Skeletal muscle tissue (tissue), 3 donors: ENCODE measurements at regions not wholly inside any gene's neighbourhood (a gene's known extent, or its start where the extent isn't known, plus 50 kb on each side); places are given as distances from the start of the nearest gene placed in this dataset.

ENCODE experiments used
- H3K27ac ChIP-seq: one replicate; pipeline ENCODE4 v1.7.0; 2013; ENCODE audit warnings: mild to moderate bottlenecking, low read depth, low read length, inconsistent platforms
- H3K27me3 ChIP-seq, 3 donors: one replicate each; pipeline ENCODE4 v1.7.0; 2013; ENCODE audit warnings: low read length in 3 of 3; ENCODE audit not compliant: control insufficient read depth in 3 of 3, insufficient read depth in 3 of 3
- H3K36me3 ChIP-seq, 3 donors: one replicate each; pipeline ENCODE4 v1.7.0; 2013; ENCODE audit warnings: low read length in 3 of 3; ENCODE audit not compliant: control insufficient read depth in 3 of 3, insufficient read depth in 3 of 3
- H3K4me1 ChIP-seq, 3 donors: one replicate each; pipeline ENCODE4 v1.7.0; 2013; ENCODE audit warnings: low read length in 3 of 3, mild to moderate bottlenecking in 3 of 3; ENCODE audit not compliant: control insufficient read depth in 3 of 3, insufficient read depth in 3 of 3
- H3K4me3 ChIP-seq, 3 donors: one replicate each; pipeline ENCODE4 v1.7.0; 2013; ENCODE audit warnings: low read length in 3 of 3
- H3K9ac ChIP-seq, 3 donors: one replicate each; pipeline ENCODE4 v1.7.0; 2013; ENCODE audit warnings: low read length in 3 of 3, mild to moderate bottlenecking in 3 of 3, moderate library complexity in 2 of 3, low read depth in 1 of 3
- H3K9me3 ChIP-seq, 3 donors: one replicate each; pipeline ENCODE4 v1.7.0; 2013; ENCODE audit warnings: low read length in 3 of 3; ENCODE audit not compliant: control insufficient read depth in 3 of 3
- donor health status: Osteomylitis.

DNA sequence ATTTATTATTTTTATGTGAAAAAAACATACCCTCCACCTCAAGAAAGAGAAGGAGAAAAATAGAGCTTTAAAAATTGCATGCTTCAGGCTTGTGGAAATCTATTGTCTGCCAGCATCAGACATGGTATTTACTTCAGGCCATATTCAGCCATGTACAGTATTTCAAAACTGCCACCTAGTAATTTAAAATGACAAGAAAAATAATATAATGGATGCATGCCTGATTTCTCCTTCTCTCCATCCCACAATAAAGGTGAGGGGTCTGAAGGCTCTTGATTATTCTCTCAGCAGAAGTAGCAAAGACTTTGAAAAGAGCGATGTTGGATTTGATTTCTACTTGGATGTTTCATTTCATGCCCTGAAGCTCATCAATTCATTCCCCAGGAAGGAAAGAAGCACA, 250.7 kb downstream of the TBC1D4 start:
- Histone ChIP-seq H3K9ac (no peak overlapping the region), H3K36me3 (no peaks in the 10 kb centered on the region), H3K4me3 (no peak overlapping the region), H3K9me3 (no peaks in the 10 kb centered on the region), H3K27ac (no peak overlapping the region), H3K27me3 (no peaks in the 10 kb centered on the region), H3K4me1 (peaks cover 0 to 9% (median 0%) of the 10 kb centered on the region in 3 donors)

DNA sequence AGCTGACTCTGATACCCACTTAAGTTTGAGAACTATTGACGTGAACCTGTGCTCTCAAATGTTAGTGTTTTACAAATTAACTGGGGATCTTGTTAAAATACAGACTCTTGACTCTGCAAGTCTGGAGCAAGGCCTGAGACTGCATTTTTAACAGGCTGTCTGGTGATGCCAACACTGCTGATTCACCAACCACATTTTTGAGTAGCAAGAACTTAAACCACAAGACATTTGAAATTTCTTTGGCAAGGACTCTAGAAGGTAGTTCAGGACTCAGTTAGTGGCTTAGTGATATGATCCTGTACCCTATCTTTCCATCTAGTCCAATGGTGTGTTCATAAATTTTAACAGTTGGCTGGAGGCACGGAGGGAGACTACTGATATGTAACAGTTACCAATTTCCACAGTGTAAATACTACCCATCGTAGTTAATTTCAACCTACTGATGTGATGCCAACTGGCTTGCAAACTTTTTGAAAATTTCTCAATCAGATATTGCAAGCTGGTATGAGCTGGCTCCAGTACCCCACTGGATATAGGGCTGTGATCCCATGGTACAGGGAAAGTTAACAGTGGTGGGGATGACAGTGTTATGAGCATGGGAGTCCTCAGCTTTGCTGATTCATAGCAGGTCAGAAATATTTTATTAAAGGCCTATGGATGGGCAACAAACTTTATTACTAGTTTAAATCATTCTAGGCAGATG, 255.1 kb downstream of the TBC1D4 start:
- Histone ChIP-seq H3K9me3 (no peaks in the 10 kb centered on the region), H3K4me1 (peaks cover 0 to 9% (median 0%) of the 10 kb centered on the region in 3 donors), H3K4me3 (no peak overlapping the region), H3K36me3 (no peaks in the 10 kb centered on the region), H3K27ac (no peak overlapping the region), H3K9ac (no peak overlapping the region), H3K27me3 (no peaks in the 10 kb centered on the region)

DNA sequence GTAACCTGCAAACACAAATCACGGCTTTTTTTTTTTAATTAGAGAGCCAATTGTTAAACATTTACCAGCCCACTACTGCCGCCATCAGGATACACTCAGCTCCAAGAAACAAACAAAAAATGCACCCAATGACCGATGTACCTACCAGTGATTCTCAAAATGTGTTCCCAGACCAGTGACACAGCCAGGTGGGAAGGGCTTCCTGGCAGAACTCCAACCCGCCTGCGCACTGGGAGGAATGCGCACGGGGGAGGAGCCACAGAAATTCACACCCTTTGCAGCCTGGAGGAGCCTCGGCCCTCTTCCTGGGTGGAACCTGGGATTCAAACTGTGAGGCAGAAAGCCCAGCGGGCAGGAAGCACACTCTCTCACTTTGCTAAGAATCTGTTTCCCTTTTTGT, 255.9 kb downstream of the TBC1D4 start:
- no peaks in the 10 kb centered on the region for H3K36me3 ChIP-seq
- peaks cover 0 to 9% (median 0%) of the 10 kb centered on the region in 3 donors for H3K4me1 ChIP-seq
- no peak overlapping the region for H3K4me3 ChIP-seq
- H3K9ac ChIP-seq: no peak overlapping the region
- H3K27ac ChIP-seq: no peak overlapping the region
- H3K9me3 ChIP-seq: no peaks in the 10 kb centered on the region
- no peaks in the 10 kb centered on the region for H3K27me3 ChIP-seq

DNA sequence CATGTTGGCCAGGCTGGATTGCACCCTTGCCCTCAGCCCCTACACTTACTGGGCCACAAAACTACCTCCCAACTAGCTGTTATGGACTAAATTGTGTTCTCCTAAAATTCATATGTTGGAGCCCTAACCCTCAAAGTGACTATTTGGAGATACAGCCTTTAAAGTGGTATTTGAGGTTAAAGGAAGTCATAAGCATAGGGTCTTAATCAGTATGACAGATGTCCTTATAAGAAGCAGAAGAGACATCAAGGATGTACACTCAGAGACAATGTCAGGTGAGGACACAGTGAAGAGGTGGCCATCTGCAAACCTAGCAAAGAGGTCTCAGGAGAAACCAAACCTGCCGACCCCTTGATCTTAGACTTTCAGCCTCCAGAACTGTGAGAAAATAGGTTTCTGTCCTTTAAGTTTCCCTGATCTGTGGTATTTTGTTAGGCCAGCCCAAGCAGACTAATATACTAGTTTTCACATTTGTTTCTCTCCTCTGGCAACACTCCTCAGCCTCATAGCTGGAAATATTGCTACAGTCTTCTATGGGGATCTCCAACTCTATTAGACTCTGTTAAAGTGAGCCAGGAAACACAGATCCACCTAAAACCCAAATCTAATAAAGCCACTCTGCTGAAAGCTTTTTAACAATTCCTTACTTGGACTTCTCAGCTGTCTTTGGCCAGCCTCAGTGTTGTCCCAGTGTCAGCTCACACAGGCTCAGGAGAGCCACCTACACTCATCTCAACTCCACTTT, 256.5 kb downstream of the TBC1D4 start:
- no peak overlapping the region for H3K27ac ChIP-seq
- H3K36me3 ChIP-seq: no peaks in the 10 kb centered on the region
- H3K9me3 ChIP-seq: no peaks in the 10 kb centered on the region
- H3K4me1 ChIP-seq: peaks cover 0 to 9% (median 0%) of the 10 kb centered on the region in 3 donors
- no peaks in the 10 kb centered on the region for H3K27me3 ChIP-seq
- no peak overlapping the region for H3K4me3 ChIP-seq
- H3K9ac ChIP-seq: no peak overlapping the region

DNA sequence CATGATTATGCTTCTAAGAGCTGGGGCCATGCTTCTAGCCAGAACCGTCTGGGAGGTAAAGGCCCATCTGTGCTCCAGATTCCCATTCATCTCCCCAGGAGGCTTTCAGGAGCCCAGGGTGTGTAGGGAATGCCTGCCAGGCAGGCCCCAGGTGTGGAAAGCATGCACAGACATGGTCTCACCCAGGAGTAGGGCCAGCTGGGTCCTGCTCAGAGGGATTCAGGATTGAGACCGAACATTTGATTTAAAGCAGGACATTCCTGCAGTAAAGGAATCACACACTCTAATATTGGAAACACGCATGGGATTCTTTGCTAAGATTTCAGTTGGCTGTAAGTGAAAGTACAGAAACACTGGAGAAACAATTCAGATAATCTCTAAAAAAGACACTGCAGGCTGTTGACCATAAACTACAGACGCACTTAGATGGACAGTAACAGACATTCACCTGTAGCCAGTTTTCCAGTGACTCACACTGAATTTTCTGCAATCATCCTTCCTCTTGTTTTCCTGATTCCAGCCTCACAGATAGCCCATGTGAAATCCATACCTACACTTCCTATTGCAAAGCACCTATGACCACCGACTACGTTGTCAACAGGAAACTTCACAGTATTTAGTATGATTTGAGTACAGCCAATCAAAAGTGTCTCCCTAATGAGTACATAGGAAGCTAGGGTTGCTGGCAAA, 257.8 kb downstream of the TBC1D4 start:
- no peak overlapping the region for H3K4me3 ChIP-seq
- no peaks in the 10 kb centered on the region for H3K36me3 ChIP-seq
- peaks cover 0 to 5% (median 0%) of the 10 kb centered on the region in 3 donors for H3K27me3 ChIP-seq
- H3K4me1 ChIP-seq: peaks cover 0 to 9% (median 3%) of the 10 kb centered on the region in 3 donors
- no peak overlapping the region for H3K9ac ChIP-seq
- H3K27ac ChIP-seq: no peak overlapping the region
- H3K9me3 ChIP-seq: no peaks in the 10 kb centered on the region

DNA sequence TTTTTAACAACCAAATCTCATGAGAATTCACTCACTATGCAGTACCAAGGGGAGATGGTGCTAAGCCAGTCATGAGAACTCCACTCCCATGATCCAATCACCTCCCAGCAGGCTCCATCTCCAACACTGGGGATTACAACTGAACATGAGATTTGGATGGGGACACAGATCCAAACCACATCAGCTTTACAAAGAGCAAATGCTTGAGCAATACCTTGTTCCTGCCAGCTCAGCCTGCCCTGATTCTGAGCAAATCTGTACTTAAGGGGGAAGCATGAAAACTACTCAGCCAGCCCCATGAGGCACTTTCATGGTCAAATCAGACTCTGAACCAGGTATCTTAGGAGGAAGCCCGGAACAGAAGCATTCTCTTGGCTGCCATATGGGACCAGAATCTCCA, 259.9 kb downstream of the TBC1D4 start:
- no peak overlapping the region for H3K4me3 ChIP-seq
- H3K36me3 ChIP-seq: no peaks in the 10 kb centered on the region
- no peak overlapping the region for H3K27ac ChIP-seq
- H3K9ac ChIP-seq: no peak overlapping the region
- H3K27me3 ChIP-seq: peaks cover 0 to 5% (median 0%) of the 10 kb centered on the region in 3 donors
- peaks cover 0 to 3% (median 2%) of the 10 kb centered on the region in 3 donors for H3K4me1 ChIP-seq
- H3K9me3 ChIP-seq: no peaks in the 10 kb centered on the region

DNA sequence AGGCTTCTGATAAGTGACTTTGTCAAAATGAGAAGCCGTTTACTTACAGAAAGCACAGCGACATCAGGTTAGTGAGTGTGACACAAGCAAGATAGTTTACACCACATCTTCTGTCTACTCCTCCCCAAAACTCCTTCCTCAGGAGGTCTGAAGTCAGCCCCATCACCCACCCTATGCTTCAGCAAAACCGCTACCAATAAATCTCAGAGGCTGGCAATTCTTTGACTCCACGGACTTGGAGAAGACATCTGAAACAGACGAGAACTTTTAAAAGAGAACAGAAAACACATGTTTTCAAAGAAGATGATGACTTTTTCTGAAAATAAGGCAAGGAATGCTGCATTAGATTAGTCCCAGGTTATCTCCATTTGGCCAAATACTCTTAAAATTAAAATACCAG, 261.1 kb downstream of the TBC1D4 start:
- Histone ChIP-seq H3K9me3 (no peaks in the 10 kb centered on the region), H3K4me3 (no peak overlapping the region)

DNA sequence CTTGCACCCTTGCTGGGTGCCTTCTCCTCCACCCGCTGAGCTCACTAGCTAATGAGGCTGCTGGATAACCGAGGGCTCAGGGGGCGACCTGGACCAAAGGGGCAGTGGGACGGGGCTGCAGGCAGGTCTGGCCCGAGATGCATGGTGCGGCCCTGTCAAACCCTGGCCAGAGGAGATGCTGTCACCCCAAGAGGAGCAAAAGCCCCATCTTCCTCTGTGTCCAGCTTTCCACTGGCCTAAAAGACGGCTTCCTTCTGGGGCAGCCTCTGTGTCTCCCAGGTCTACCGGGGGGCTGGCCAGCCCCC, 261.8 kb downstream of the TBC1D4 start:
- Histone ChIP-seq H3K27ac (no peak overlapping the region), H3K9me3 (no peaks in the 10 kb centered on the region), H3K4me3 (no peak overlapping the region), H3K4me1 (peaks cover 0 to 3% (median 2%) of the 10 kb centered on the region in 3 donors), H3K36me3 (no peaks in the 10 kb centered on the region), H3K27me3 (peaks cover 0 to 5% (median 0%) of the 10 kb centered on the region in 3 donors), H3K9ac (no peak overlapping the region)

More for the DNA sequence above, 261.1 kb downstream of the TBC1D4 start:
- H3K4me1 ChIP-seq: peaks cover 0 to 3% (median 2%) of the 10 kb centered on the region in 3 donors
- no peaks in the 10 kb centered on the region for H3K36me3 ChIP-seq
- no peak overlapping the region for H3K9ac ChIP-seq
- H3K27ac ChIP-seq: no peak overlapping the region
- H3K27me3 ChIP-seq: peaks cover 0 to 5% (median 0%) of the 10 kb centered on the region in 3 donors

DNA sequence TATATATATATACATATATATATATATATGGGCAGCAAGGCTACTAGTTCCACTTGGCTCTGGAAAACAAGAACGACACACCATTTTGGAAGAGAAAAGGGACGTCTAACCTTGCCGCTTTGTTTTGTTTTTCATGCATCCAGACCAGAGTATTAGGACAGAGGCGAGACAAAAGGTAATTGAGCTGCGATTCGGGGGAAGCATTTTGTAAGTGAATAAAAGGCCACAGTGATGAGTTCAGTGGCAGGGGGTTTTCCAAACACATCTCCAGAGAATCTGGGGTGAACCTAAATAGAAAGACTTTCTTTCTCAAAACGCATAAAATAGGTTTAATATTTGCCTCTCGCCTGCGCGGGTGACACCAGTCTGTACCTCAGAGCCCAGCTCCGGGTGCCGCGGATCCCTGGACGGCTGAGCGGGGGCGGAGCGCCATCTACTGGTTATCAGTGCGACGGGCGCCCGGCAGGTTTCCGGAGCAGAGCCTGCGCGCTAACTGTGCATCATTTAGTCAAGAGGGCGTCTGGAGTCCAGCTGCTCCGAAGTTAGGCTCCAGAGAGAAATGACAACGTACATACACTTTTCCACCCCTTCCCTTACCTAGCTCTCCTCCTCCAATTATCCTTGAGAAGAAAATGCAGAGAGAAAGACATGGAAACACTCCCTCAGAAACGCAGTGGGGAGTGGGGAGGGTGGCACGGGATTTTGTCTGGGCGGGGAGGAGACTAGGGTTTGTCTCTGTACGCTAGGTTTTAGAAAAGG, 262.3 kb downstream of the TBC1D4 start:
- no peak overlapping the region for H3K27ac ChIP-seq
- H3K36me3 ChIP-seq: no peaks in the 10 kb centered on the region
- no peaks in the 10 kb centered on the region for H3K9me3 ChIP-seq
- H3K9ac ChIP-seq: peak overlapping the region in 2 of 3 donors; percentile 34 to 46
- peaks cover 0 to 5% (median 0%) of the 10 kb centered on the region in 3 donors for H3K27me3 ChIP-seq
- peak overlapping the region; percentile 52 to 62 (median 53) for H3K4me3 ChIP-seq
- H3K4me1 ChIP-seq: peaks cover 0 to 3% (median 2%) of the 10 kb centered on the region in 3 donors
